ENCODE measurements at regions not wholly inside any gene's neighbourhood (a gene's known extent, or its start where the extent isn't known, plus 50 kb on each side); places are given as distances from the start of the nearest gene placed in this dataset.

- no peak overlapping the region for H3K4me3 ChIP-seq (ENCODE audit: low read length)
- TF ChIP-seq EZH2phosphoT487 (IDR thresholded peaks at IDR 0.05; ENCODE audit: low read depth) (no peak), CTCF (IDR thresholded peaks at IDR 0.05; ENCODE audit: low read depth, low read length) (no peak)
- no peaks in the 10 kb centered on the region for H4K20me1 ChIP-seq (ENCODE audit: insufficient read depth, low read length)
- peaks cover 14% of the 10 kb centered on the region for H3K36me3 ChIP-seq (replicated peaks; ENCODE audit: low read depth, low read length)
- H3K27ac ChIP-seq (ENCODE audit: low read length) = no peak overlapping the region
- H3K4me1 ChIP-seq (ENCODE audit: low read length) = no peaks in the 10 kb centered on the region
- no peak overlapping the region for H2AFZ ChIP-seq (ENCODE audit: low read depth, low read length)
- no peaks in the 10 kb centered on the region for H3K27me3 ChIP-seq (ENCODE audit: low read depth, low read length)
- no peak overlapping the region for H3K9ac ChIP-seq (ENCODE audit: low read length)
- H3K9me3 ChIP-seq (ENCODE audit: insufficient read depth, low read length) = peaks cover 20% of the 10 kb centered on the region; the same call in 1 of the 2 replicates
- no peaks in the 10 kb centered on the region for H3K79me2 ChIP-seq (ENCODE audit: low read length)
- H3K4me2 ChIP-seq (ENCODE audit: low read length) = no peak overlapping the region
Observed at GRCh38 chr4:164027805-164028204, 533.3 kb downstream of the TMA16 start.

GRCh38 chr4:164039482-164039881 is 545.0 kb downstream of the TMA16 start:
- H3K4me3 ChIP-seq (ENCODE audit: low read length) = no peak overlapping the region
- no peaks in the 10 kb centered on the region for H3K27me3 ChIP-seq (ENCODE audit: low read depth, low read length)
- TF ChIP-seq CTCF (IDR thresholded peaks at IDR 0.05; ENCODE audit: low read depth, low read length) = no peak
- TF ChIP-seq EZH2phosphoT487 (IDR thresholded peaks at IDR 0.05; ENCODE audit: low read depth) = no peak
- no peak overlapping the region for H3K4me2 ChIP-seq (ENCODE audit: low read length)
- no peaks in the 10 kb centered on the region for H3K79me2 ChIP-seq (ENCODE audit: low read length)
- no peak overlapping the region for H2AFZ ChIP-seq (ENCODE audit: low read depth, low read length)
- H4K20me1 ChIP-seq (ENCODE audit: insufficient read depth, low read length) = no peaks in the 10 kb centered on the region
- peaks cover 4% of the 10 kb centered on the region for H3K36me3 ChIP-seq (replicated peaks; ENCODE audit: low read depth, low read length)
- no peak overlapping the region for H3K27ac ChIP-seq (ENCODE audit: low read length)
- peaks cover 29% of the 10 kb centered on the region for H3K9me3 ChIP-seq (ENCODE audit: insufficient read depth, low read length)
- no peaks in the 10 kb centered on the region for H3K4me1 ChIP-seq (ENCODE audit: low read length)
- H3K9ac ChIP-seq (ENCODE audit: low read length) = no peak overlapping the region

GRCh38 chr4:164056426-164057142 is 562.1 kb downstream of the TMA16 start:
- TF ChIP-seq CTCF (IDR thresholded peaks at IDR 0.05; ENCODE audit: low read depth, low read length) (no peak), EZH2phosphoT487 (IDR thresholded peaks at IDR 0.05; ENCODE audit: low read depth) (no peak)
- H3K27me3 ChIP-seq (ENCODE audit: low read depth, low read length) = no peaks in the 10 kb centered on the region

GRCh38 chr4:164058776-164059445 is 564.4 kb downstream of the TMA16 start:
- H3K27me3 ChIP-seq (ENCODE audit: low read depth, low read length) = no peaks in the 10 kb centered on the region
- H3K4me1 ChIP-seq (ENCODE audit: low read length) = peaks cover 15% of the 10 kb centered on the region
- no peaks in the 10 kb centered on the region for H3K79me2 ChIP-seq (ENCODE audit: low read length)
- H3K4me2 ChIP-seq (ENCODE audit: low read length) = peak overlapping the region; percentile 44
- peak overlapping the region; percentile 43 for H3K27ac ChIP-seq (ENCODE audit: low read length)
- TF ChIP-seq EZH2phosphoT487 (IDR thresholded peaks at IDR 0.05; ENCODE audit: low read depth) = no peak
- no peak for TF ChIP-seq CTCF (IDR thresholded peaks at IDR 0.05; ENCODE audit: low read depth, low read length)
- H3K9ac ChIP-seq (ENCODE audit: low read length) = no peak overlapping the region
- 0 out of 2 replicates have a peak overlapping the region, but pooled peaks have one; percentile 1 for H3K4me3 ChIP-seq (ENCODE audit: low read length)
- H3K9me3 ChIP-seq (ENCODE audit: insufficient read depth, low read length) = peaks cover 7% of the 10 kb centered on the region
- H4K20me1 ChIP-seq (ENCODE audit: insufficient read depth, low read length) = no peaks in the 10 kb centered on the region
- no peak overlapping the region for H2AFZ ChIP-seq (ENCODE audit: low read depth, low read length)
- peaks cover 25% of the 10 kb centered on the region for H3K36me3 ChIP-seq (replicated peaks; ENCODE audit: low read depth, low read length)

More at GRCh38 chr4:164056426-164057142, 562.1 kb downstream of the TMA16 start:
- H3K79me2 ChIP-seq (ENCODE audit: low read length) = no peaks in the 10 kb centered on the region
- H3K4me2 ChIP-seq (ENCODE audit: low read length) = no peak overlapping the region
- peaks cover 7% of the 10 kb centered on the region; the same call in 1 of the 2 replicates for H3K9me3 ChIP-seq (ENCODE audit: insufficient read depth, low read length)
- H3K27ac ChIP-seq (ENCODE audit: low read length) = no peak overlapping the region
- peaks cover 15% of the 10 kb centered on the region for H3K4me1 ChIP-seq (ENCODE audit: low read length)
- peaks cover 25% of the 10 kb centered on the region for H3K36me3 ChIP-seq (replicated peaks; ENCODE audit: low read depth, low read length)
- H3K4me3 ChIP-seq (ENCODE audit: low read length) = no peak overlapping the region
- H3K9ac ChIP-seq (ENCODE audit: low read length) = no peak overlapping the region
- H2AFZ ChIP-seq (ENCODE audit: low read depth, low read length) = no peak overlapping the region
- H4K20me1 ChIP-seq (ENCODE audit: insufficient read depth, low read length) = no peaks in the 10 kb centered on the region

Measured in OCI-LY3 (cell line).